Urothelium cell line (cell line): ENCODE measurements at regions not wholly inside any gene's neighbourhood (a gene's known extent, or its start where the extent isn't known, plus 50 kb on each side); places are given as distances from the start of the nearest gene placed in this dataset.
"Not testable (repeated sequence)": the region's sequence is repeated elsewhere in the genome, so short reads cannot be mapped to it uniquely, and the experiment has no call there.

ENCODE experiments used
- DNase-seq: peaks from one replicate; pipeline ENCODE4 v3.0.0; 2011; ENCODE audit warnings: low spot score, mixed read lengths
- FAIRE-seq: peaks from 2 replicates; lab custom pipeline; 2011; peaks lifted over from hg19 to GRCh38; lab: Jason Lieb, UNC

- FAIRE-seq (no peak), DNase-seq (peak; percentile 1)
Observed at GRCh38 chrX:145881175-145881995, 63.8 kb downstream of the SLITRK2 start.

- FAIRE-seq: no peak
Observed at GRCh38 chrX:145886469-145886868, 68.8 kb downstream of the SLITRK2 start.

GRCh38 chrX:145910017-145910416 is 92.4 kb downstream of the SLITRK2 start:
- no peak for DNase-seq
- FAIRE-seq: no peak

More at GRCh38 chrX:145886469-145886868, 68.8 kb downstream of the SLITRK2 start:
- DNase-seq: no peak

GRCh38 chrX:145919400-145919799 is 101.8 kb downstream of the SLITRK2 start:
- no peak for FAIRE-seq

GRCh38 chrX:145923376-145923775 is 105.7 kb downstream of the SLITRK2 start:
- DNase-seq: no peak
- no peak for FAIRE-seq

More at GRCh38 chrX:145919400-145919799, 101.8 kb downstream of the SLITRK2 start:
- no peak for DNase-seq

GRCh38 chrX:145936769-145937168 is 119.1 kb downstream of the SLITRK2 start:
- FAIRE-seq (no peak), DNase-seq (no peak)

- DNase-seq: no peak
- no peak for FAIRE-seq
Observed at GRCh38 chrX:145949056-145949455, 131.4 kb downstream of the SLITRK2 start.

GRCh38 chrX:145953628-145954027 is 136.0 kb downstream of the SLITRK2 start:
- no peak for DNase-seq
- FAIRE-seq: no peak

GRCh38 chrX:145990051-145990450 is 172.4 kb downstream of the SLITRK2 start:
- FAIRE-seq: no peak
- DNase-seq: no peak

GRCh38 chrX:146006637-146007036 is 189.0 kb downstream of the SLITRK2 start:
- FAIRE-seq: no peak
- no peak for DNase-seq

- DNase-seq (no peak), FAIRE-seq (no peak)
Observed at GRCh38 chrX:146036000-146036399, 218.4 kb downstream of the SLITRK2 start.

- FAIRE-seq (no peak), DNase-seq (no peak)
Observed at GRCh38 chrX:146041741-146042140, 224.1 kb downstream of the SLITRK2 start.

GRCh38 chrX:146046011-146046715 is 228.5 kb downstream of the SLITRK2 start:
- not testable (repeated sequence) for FAIRE-seq, DNase-seq

GRCh38 chrX:146049568-146049967 is 231.9 kb downstream of the SLITRK2 start:
- not testable (repeated sequence) for FAIRE-seq, DNase-seq

- DNase-seq (no peak), FAIRE-seq (no peak)
Observed at GRCh38 chrX:146054311-146054710, 236.7 kb downstream of the SLITRK2 start.

GRCh38 chrX:146055733-146056132 is 238.1 kb downstream of the SLITRK2 start:
- DNase-seq (no peak), FAIRE-seq (no peak)

GRCh38 chrX:146056511-146057081 is 239.0 kb downstream of the SLITRK2 start:
- DNase-seq (no peak), FAIRE-seq (no peak)

GRCh38 chrX:146064156-146064555 is 246.5 kb downstream of the SLITRK2 start:
- FAIRE-seq: no peak
- DNase-seq: no peak

- FAIRE-seq: no peak
Observed at GRCh38 chrX:146090732-146091131, 273.1 kb downstream of the SLITRK2 start.

GRCh38 chrX:146109362-146109761 is 291.7 kb downstream of the SLITRK2 start:
- no peak for FAIRE-seq
- DNase-seq: no peak

More at GRCh38 chrX:146090732-146091131, 273.1 kb downstream of the SLITRK2 start:
- no peak for DNase-seq

- not testable (repeated sequence) for DNase-seq, FAIRE-seq
Observed at GRCh38 chrX:146119074-146119473, 301.4 kb downstream of the SLITRK2 start.
